Thymus (tissue), 11 donors: ENCODE measurements at regions not wholly inside any gene's neighbourhood (a gene's known extent, or its start where the extent isn't known, plus 50 kb on each side); places are given as distances from the start of the nearest gene placed in this dataset.
"Not testable (repeated sequence)": the region's sequence is repeated elsewhere in the genome, so short reads cannot be mapped to it uniquely, and the experiment has no call there.

Experiments used
- DNase-seq, 9 donors: peaks; one replicate each; pipeline ENCODE4 v3.0.0-alpha.2; 2013; ENCODE audit warnings: low spot score in 9 of 9, low read depth in 6 of 9, missing footprints in 1 of 9
- H3K27ac ChIP-seq, 2 donors: one replicate each; pipeline ENCODE4 v1.5.1; 2013; ENCODE audit warnings: control low read depth in 1 of 2, low read depth in 1 of 2, low read length in 1 of 2, mild to moderate bottlenecking in 1 of 2, moderate library complexity in 1 of 2
- H3K27me3 ChIP-seq, 2 donors: one replicate each; pipeline ENCODE4 v1.5.1; 2013; ENCODE audit warnings: low read length in 1 of 2; ENCODE audit not compliant: control insufficient read depth in 2 of 2, insufficient read depth in 1 of 2
- H3K36me3 ChIP-seq, 2 donors: one replicate each; pipeline ENCODE4 v1.5.1; 2013; ENCODE audit warnings: low read length in 1 of 2, mild to moderate bottlenecking in 1 of 2, moderate library complexity in 1 of 2; ENCODE audit not compliant: control insufficient read depth in 2 of 2, insufficient read depth in 2 of 2
- H3K4me1 ChIP-seq, 2 donors: one replicate each; pipeline ENCODE4 v1.5.1; 2013; ENCODE audit warnings: low read length in 2 of 2; ENCODE audit not compliant: control insufficient read depth in 2 of 2, insufficient read depth in 2 of 2
- H3K4me3 ChIP-seq, 2 donors: one replicate each; pipeline ENCODE4 v1.5.1; 2013; ENCODE audit warnings: low read length in 2 of 2, control low read depth in 1 of 2, mild to moderate bottlenecking in 1 of 2
- H3K9me3 ChIP-seq, 2 donors: one replicate each; pipeline ENCODE4 v1.5.1; 2013; ENCODE audit warnings: low read length in 1 of 2, mild to moderate bottlenecking in 1 of 2; ENCODE audit not compliant: control insufficient read depth in 2 of 2, insufficient read depth in 1 of 2
- WGBS: extraction: QIAGEN DNeasy Blood & Tissue Kit; methylation state at CpG from one replicate; pipeline ENCODE4 v1.1.7; 2013; 5-methylcytosine and 5-hydroxymethylcytosine counted together
- donor health status: healthy.

DNA sequence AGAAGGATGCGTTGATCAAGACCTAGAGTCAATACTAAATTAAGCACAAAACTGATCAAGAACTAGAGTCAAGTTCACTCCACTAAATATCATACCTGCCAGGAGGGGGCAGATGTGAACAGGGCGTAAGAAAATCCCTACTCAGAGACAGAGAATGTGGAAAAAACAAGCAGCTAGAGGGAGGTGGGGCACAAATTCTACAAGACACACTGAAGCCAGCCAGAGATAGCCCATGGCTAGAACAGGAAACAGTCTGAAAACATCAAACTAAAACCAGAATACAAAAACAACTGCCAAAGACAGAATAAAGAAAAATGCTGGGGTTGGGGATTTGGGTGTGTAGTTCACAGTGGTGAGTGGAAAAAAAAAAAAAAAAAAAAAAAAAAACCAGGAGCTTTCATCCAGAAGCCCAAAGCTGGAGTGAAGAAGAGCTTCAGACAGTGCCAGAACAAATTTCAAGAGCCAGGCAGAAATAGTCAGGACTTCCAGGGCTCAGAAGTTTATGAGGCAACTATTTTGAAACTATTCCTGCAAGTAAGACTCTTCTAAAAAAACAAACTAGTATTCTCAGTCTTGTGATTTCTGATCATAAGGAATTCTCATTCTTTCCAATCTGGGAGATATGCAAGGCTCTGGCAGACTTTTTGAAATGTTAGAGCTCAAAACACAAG, 118.3 kb downstream of the CCDC71L start:
- Histone ChIP-seq H3K27ac (peak overlapping the region; percentile 46 to 76), H3K27me3 (no peaks in the 10 kb centered on the region), H3K4me3 (no peak overlapping the region), H3K9me3 (no peaks in the 10 kb centered on the region), H3K36me3 (no peaks in the 10 kb centered on the region), H3K4me1 (peaks cover 8 to 14% of the 10 kb centered on the region in 2 donors)
- peak; percentile 58 to 94 (median 83) for DNase-seq
- WGBS, result 21% methylated on average over 2 of the region's 2 CpGs

- H3K27ac ChIP-seq, result no peak overlapping the region
- no peaks in the 10 kb centered on the region for H3K36me3 ChIP-seq
- peaks cover 8 to 14% of the 10 kb centered on the region in 2 donors for H3K4me1 ChIP-seq
- 84% methylated on average over 5 of the region's 5 CpGs for whole genome bisulfite sequencing
- no peak for DNase-seq
- no peaks in the 10 kb centered on the region for H3K9me3 ChIP-seq
- H3K4me3 ChIP-seq, result no peak overlapping the region
- no peaks in the 10 kb centered on the region for H3K27me3 ChIP-seq
Measured at GRCh38 chr7:106538638-106539037, 122.3 kb downstream of the CCDC71L start.

- Histone ChIP-seq H3K36me3 (no peaks in the 10 kb centered on the region), H3K9me3 (no peaks in the 10 kb centered on the region), H3K4me1 (no peaks in the 10 kb centered on the region), H3K27me3 (no peaks in the 10 kb centered on the region), H3K27ac (no peak overlapping the region), H3K4me3 (no peak overlapping the region)
- WGBS, result 36% methylated on average over 2 of the region's 2 CpGs
- no peak for DNase-seq
Measured at GRCh38 chr7:106537119-106537518, 123.8 kb downstream of the CCDC71L start.

DNA sequence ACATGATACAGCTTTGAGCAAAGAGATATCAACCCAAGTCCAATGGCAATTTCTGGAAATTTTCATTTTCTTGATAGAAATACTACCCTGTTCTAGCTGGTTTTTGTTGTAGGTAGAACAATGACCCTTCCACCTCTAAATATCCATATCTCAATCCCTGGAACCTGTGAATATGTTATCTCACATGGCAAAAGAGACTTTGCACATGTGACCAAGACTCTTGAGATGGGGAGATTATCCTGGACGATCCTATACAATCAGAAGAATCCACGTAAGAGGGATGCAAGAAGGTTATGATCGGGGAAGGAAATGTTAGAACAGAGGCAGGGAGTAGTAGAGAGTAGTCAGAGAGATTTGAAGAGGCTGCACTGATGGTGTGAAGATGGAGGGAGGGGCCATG, 124.9 kb downstream of the CCDC71L start:
- no peaks in the 10 kb centered on the region for H3K27me3 ChIP-seq
- H3K9me3 ChIP-seq, result no peaks in the 10 kb centered on the region
- no peaks in the 10 kb centered on the region for H3K36me3 ChIP-seq
- 98% methylated on average over 3 of the region's 3 CpGs for WGBS
- DNase-seq, result no peak
- H3K27ac ChIP-seq, result no peak overlapping the region
- no peak overlapping the region for H3K4me3 ChIP-seq
- H3K4me1 ChIP-seq, result no peaks in the 10 kb centered on the region

- WGBS, result 95% methylated on average over 7 of the region's 7 CpGs
- Histone ChIP-seq H3K27me3 (no peaks in the 10 kb centered on the region), H3K9me3 (no peaks in the 10 kb centered on the region), H3K4me3 (no peak overlapping the region), H3K4me1 (no peaks in the 10 kb centered on the region), H3K36me3 (no peaks in the 10 kb centered on the region), H3K27ac (no peak overlapping the region)
- DNase-seq, result no peak
Measured at GRCh38 chr7:106535234-106535932, 125.6 kb downstream of the CCDC71L start.

GRCh38 chr7:106534271-106534846, 126.6 kb downstream of the CCDC71L start:
- 89% methylated on average over 8 of the region's 8 CpGs for WGBS
- H3K36me3 ChIP-seq, result no peaks in the 10 kb centered on the region
- H3K9me3 ChIP-seq, result no peaks in the 10 kb centered on the region
- no peak overlapping the region for H3K27ac ChIP-seq
- no peaks in the 10 kb centered on the region for H3K4me1 ChIP-seq
- no peak for DNase-seq
- H3K27me3 ChIP-seq, result no peaks in the 10 kb centered on the region
- H3K4me3 ChIP-seq, result no peak overlapping the region

- not testable (repeated sequence) for H3K4me1 ChIP-seq, H3K9me3 ChIP-seq, H3K27me3 ChIP-seq, H3K4me3 ChIP-seq, DNase-seq, H3K36me3 ChIP-seq, H3K27ac ChIP-seq
- 98% methylated on average over 5 of the region's 5 CpGs for WGBS
Measured at GRCh38 chr7:106530183-106530582, 130.8 kb downstream of the CCDC71L start.

DNA sequence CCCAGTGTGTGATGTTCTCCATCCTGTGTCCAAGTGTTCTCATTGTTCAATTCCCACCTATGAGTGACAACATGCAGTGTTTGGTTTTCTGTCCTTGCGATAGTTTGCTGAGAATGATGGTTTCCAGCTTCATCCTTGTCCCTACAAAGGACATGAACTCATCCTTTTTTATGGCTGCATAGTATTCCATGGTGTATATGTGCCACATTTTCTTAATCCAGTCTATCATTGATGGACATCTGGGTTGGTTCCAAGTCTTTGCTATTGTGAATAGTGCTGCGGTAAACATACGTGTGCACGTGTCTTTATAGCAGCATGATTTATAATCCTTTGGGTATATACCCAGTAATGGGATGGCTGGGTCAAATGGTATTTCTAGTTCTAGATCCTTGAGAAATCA, 134.3 kb downstream of the CCDC71L start:
- peaks cover 2 to 19% of the 10 kb centered on the region in 2 donors for H3K4me1 ChIP-seq
- H3K9me3 ChIP-seq, H3K36me3 ChIP-seq, DNase-seq, H3K27me3 ChIP-seq, H3K27ac ChIP-seq, H3K4me3 ChIP-seq: not testable (repeated sequence)
- 92% methylated on average over 4 of the region's 4 CpGs for WGBS

GRCh38 chr7:106524690-106525059, 136.3 kb downstream of the CCDC71L start:
- Histone ChIP-seq H3K27ac (peak overlapping the region in 1 of 2 donors; percentile 41), H3K9me3 (no peaks in the 10 kb centered on the region), H3K4me1 (peaks cover 2 to 19% of the 10 kb centered on the region in 2 donors), H3K27me3 (no peaks in the 10 kb centered on the region), H3K36me3 (no peaks in the 10 kb centered on the region), H3K4me3 (no peak overlapping the region)
- peak in 1 of 9 donors; percentile 33 for DNase-seq
- 90% methylated on average over 5 of the region's 5 CpGs for WGBS
